B cell (primary cell): ENCODE measurements at regions not wholly inside any gene's neighbourhood (a gene's known extent, or its start where the extent isn't known, plus 50 kb on each side); places are given as distances from the start of the nearest gene placed in this dataset.

Experiments
- CTCF ChIP-seq: fragments of 200-600 bp; IDR thresholded peaks from one replicate; pipeline ENCODE4 v1.8.0; 2022; ENCODE audit warnings: antibody characterized with exemption, mild to moderate bottlenecking
- EZH2 ChIP-seq: IDR thresholded peaks from 2 replicates; pipeline ENCODE4 v1.6.1; 2012; ENCODE audit warnings: borderline replicate concordance, low read depth, mild to moderate bottlenecking, moderate library complexity, low read length; ENCODE audit not compliant: insufficient read depth, poor library complexity, severe bottlenecking

GRCh38 chr3:24781454-24781853 lies 286.8 kb upstream of the THRB start:
- no peak for TF ChIP-seq CTCF
- no peak for TF ChIP-seq EZH2
